NCI-H510A (cell line): ENCODE measurements at regions not wholly inside any gene's neighbourhood (a gene's known extent, or its start where the extent isn't known, plus 50 kb on each side); places are given as distances from the start of the nearest gene placed in this dataset.

ENCODE experiments used
- DNase-seq: peaks from one replicate; lab custom pipeline; 2025; lab: John Stamatoyannopoulos, UW

- DNase-seq = no peak
Measured at GRCh38 chr20:10863337-10864060, 189.7 kb upstream of the JAG1 start.

GRCh38 chr20:10864076-10864672, 190.4 kb upstream of the JAG1 start:
- peak; percentile 44 for DNase-seq

- DNase-seq = no peak
Measured at GRCh38 chr20:10868299-10868698, 194.5 kb upstream of the JAG1 start.

GRCh38 chr20:10873026-10873425, 199.2 kb upstream of the JAG1 start:
- DNase-seq = no peak

- DNase-seq = no peak
Measured at GRCh38 chr20:10875653-10876052, 201.9 kb upstream of the JAG1 start.

GRCh38 chr20:10876558-10876957, 202.8 kb upstream of the JAG1 start:
- no peak for DNase-seq

DNA sequence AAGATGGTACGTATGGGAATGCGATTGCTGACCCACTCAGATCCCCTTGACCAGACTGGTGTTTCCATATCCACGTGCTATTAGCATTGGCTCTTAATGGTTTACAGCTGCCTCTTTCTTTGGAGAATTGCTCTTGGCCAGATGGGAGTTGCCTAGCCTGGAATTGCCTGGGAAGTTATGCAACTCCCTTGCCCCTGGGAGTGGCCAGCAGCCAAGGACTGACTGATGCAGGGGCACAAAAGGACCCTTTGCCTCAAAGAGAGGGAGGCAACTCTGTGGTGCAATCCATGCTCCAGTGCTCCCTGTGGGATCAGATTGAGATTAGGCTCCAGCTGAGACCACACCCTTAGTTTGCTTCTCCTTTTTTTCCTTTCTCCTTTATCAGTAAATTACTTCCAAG, 203.5 kb upstream of the JAG1 start:
- DNase-seq = no peak

GRCh38 chr20:10883166-10883565, 209.4 kb upstream of the JAG1 start:
- DNase-seq = no peak

- DNase-seq = no peak
Measured at GRCh38 chr20:10893321-10893720, 219.5 kb upstream of the JAG1 start.

GRCh38 chr20:10897336-10897735, 223.5 kb upstream of the JAG1 start:
- no peak for DNase-seq

DNA sequence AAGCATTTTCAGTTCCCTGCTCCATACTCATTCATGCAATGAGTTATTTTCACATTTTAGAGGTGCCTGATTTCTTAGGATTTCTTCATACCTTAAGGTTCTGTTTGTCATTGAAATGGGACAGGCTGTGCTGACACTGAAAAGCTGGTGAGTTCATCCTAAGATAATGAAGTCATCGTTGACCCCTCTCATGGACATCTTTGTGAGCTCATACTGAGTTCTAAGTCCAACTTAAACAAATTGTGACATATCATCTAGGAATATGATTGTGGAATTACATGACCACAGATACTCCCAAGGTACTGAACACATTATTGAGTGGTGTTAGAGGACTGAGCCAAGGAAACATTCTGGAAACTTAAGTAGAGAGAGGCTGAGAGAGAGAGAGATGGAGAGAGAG, 224.8 kb upstream of the JAG1 start:
- DNase-seq = no peak

GRCh38 chr20:10902174-10902573, 228.4 kb upstream of the JAG1 start:
- DNase-seq = no peak

DNA sequence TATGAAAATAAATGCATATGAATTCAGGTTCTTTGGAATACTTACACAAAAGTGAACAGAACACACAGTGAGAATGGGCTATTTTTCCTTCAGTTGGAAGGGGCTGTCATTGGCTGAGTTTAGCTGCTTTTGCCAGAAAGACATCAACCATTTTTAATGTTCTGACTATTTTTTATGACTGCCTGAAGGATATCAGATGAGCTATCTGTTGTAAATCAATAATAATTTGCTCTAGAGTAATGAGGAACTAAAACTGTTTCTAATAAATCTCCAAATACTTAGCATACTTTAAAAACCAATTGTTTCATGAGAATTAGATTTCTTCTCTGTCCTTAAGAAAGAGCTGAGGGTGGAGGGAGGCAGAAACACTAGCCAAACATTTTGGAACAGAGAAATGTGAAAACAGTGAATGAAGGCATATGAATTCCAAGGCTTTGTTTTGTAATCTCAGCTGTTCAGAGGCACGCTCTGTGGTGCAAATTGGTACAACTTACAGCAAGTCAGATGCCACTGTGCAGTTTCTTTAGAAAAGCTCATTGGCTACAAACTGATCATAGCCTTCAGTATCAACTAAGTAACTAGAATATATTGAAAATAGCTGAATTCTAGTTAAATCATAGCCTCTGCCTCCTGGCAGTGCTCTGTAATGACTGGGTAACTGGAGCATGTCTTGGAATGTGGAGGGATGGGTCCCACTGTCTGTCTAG, 228.9 kb upstream of the JAG1 start:
- DNase-seq = no peak

- DNase-seq = no peak
Measured at GRCh38 chr20:10906834-10907233, 233.0 kb upstream of the JAG1 start.

GRCh38 chr20:10909803-10910202, 236.0 kb upstream of the JAG1 start:
- DNase-seq = no peak

- DNase-seq = no peak
Measured at GRCh38 chr20:10910535-10911178, 236.9 kb upstream of the JAG1 start.

DNA sequence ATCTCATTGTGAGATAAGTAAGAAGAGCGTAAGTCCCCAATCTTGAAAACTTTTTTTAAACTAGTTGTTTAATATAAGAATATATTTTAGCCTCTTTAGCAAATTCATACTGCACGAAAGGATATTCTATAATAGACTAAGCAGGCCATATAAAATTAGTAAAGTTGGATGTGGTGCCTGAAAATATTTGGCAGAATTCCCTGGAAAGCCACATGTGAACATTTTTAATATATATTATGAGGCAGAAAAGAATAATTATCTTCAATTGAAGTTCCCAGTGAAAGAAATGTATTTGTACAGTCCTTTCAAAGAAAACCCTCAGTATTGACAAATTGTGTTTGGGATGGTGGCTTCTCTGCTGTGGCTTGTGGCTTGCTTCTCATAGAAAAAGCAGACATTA, 237.5 kb upstream of the JAG1 start:
- DNase-seq = no peak

GRCh38 chr20:10915815-10916214, 242.0 kb upstream of the JAG1 start:
- DNase-seq = no peak

DNA sequence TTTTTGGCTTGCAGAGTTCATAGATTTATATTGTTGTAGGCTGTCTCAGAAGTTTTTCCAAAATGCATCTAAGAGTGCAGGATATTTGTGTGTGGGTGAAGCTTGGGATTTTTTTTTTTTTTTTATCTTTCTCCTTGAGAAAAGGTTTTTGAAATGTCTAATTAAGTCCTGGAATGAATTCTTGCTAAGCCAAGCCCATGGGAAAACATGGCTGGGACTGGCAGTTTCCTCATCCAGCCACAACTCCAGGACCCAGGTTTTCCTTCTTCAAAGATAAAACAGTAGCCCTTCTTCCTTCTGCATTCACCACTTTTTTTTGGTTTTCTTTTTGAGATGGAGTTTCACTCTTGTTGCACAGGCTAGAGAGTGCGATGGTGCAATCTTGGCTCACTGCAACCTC, 242.5 kb upstream of the JAG1 start:
- no peak for DNase-seq

DNA sequence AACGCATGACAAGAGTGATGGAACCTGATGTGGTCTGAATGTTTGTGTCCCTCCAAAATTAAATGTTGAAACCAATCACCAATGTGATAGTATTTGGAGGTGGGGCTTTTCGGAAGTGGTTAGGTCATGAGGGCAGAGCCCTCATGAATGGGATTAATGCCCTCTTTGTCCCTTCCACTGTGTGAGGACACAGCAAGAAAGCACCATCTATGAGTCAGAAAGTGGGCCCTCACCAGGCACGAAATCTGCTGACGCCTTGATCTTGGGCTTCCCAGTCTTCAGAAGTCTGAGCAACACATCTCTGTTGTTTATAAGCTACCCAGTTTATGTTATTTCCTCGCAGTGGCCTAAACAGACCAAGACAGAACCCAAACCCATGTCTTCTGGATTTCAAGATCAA, 244.0 kb upstream of the JAG1 start:
- DNase-seq = no peak

DNA sequence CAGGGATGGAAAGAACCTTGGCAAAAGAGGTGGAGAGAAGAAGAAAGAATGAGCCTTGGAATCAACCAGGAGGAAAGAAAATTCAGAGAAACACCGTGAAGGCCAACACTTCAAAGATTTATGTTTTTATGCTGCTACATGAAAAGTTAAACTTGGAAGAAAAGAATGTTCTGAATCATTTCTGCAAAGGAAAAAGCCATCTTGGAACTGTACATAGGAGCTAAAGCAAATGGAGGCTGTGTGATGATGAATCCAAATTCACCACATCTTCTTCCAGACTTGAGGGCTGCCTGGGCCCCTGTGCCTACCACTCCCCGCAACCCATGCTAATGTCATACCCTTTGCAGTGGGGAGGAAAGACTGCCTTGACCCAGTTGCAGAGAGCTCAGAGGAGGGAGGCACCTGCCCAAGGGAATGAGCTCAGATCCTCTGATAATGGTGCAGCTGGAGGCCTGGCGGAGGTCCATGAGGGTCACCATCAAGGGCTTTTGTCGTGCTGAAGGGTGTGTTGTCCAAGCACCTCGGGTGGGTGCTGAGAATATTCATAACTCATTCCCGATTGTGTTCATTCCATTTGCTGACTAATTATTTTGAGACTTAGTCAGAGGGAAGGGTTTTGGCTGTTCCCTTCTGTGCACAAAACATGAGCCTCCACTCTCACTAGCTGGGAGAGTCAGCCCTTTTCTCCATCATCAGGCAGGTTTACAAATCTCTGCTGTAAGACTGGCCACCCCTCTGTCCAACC, 245.8 kb upstream of the JAG1 start:
- DNase-seq = no peak

DNA sequence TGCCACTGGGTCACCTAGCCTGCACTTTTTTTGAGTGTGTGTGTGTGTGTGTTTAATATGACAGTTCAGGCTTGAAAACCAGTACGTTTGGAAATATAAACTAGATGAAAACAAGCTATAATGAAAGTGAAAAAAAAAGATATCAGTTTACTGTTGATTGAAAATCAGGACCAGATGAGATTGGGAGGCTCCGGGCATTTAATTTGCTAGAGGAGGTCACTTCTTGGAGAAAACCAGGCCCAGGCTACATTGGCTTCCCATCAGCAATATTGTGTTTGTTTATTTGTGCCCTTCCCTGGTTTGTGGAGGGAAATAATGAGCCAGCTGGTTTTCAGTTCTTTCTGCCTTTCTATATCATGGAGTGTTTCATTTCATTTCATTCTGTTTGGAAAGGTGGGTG, 246.6 kb upstream of the JAG1 start:
- DNase-seq = no peak
